Astrocyte (in vitro differentiated cells and primary cell): ENCODE measurements at regions not wholly inside any gene's neighbourhood (a gene's known extent, or its start where the extent isn't known, plus 50 kb on each side); places are given as distances from the start of the nearest gene placed in this dataset.

Source experiments
- DNase-seq: peaks from one replicate; pipeline ENCODE4 v3.0.0-alpha.2; 2010; ENCODE audit warnings: low read depth
- FAIRE-seq: peaks from 2 replicates; lab custom pipeline; 2011; peaks lifted over from hg19 to GRCh38; lab: Jason Lieb, UNC
- H2AFZ ChIP-seq: 2 replicates; pipeline ENCODE4 v1.6.0; 2012; ENCODE audit warnings: low read depth, low read length, inconsistent platforms
- H3K27ac ChIP-seq: 2 replicates; pipeline ENCODE4 v1.5.1; 2011; ENCODE audit warnings: low read depth, low read length, inconsistent platforms
- H3K27me3 ChIP-seq: 2 replicates; pipeline ENCODE4 v1.6.0; 2011; ENCODE audit warnings: low read length, inconsistent platforms; ENCODE audit not compliant: insufficient read depth
- H3K36me3 ChIP-seq: 2 replicates; pipeline ENCODE4 v1.5.1; 2011; ENCODE audit warnings: low read length, inconsistent platforms; ENCODE audit not compliant: insufficient read depth
- H3K4me1 ChIP-seq: 2 replicates; pipeline ENCODE4 v1.5.1; 2011; ENCODE audit warnings: low read length, inconsistent platforms; ENCODE audit not compliant: insufficient read depth
- H3K4me2 ChIP-seq: 2 replicates; pipeline ENCODE4 v1.6.0; 2012; ENCODE audit warnings: low read length, inconsistent platforms
- H3K4me3 ChIP-seq: 2 replicates; pipeline ENCODE4 v1.5.1; 2011; ENCODE audit warnings: low read depth, mild to moderate bottlenecking, low read length, inconsistent platforms; ENCODE audit not compliant: insufficient read depth
- H3K79me2 ChIP-seq: 2 replicates; pipeline ENCODE4 v1.6.0; 2012; ENCODE audit warnings: mild to moderate bottlenecking, low read length, inconsistent platforms; ENCODE audit not compliant: insufficient read depth
- H3K9ac ChIP-seq: 2 replicates; pipeline ENCODE4 v1.6.0; 2012; ENCODE audit warnings: mild to moderate bottlenecking, low read length, inconsistent platforms
- H3K9me3 ChIP-seq: 2 replicates; pipeline ENCODE4 v1.5.1; 2012; ENCODE audit warnings: low read depth, mild to moderate bottlenecking, low read length, inconsistent platforms; ENCODE audit not compliant: insufficient read depth
- H4K20me1 ChIP-seq: 2 replicates; pipeline ENCODE4 v1.6.0; 2012; ENCODE audit warnings: low read length, inconsistent platforms; ENCODE audit not compliant: insufficient read depth
- H3K27ac Mint-ChIP-seq: one replicate; pipeline ENCODE4 v1.8.0; 2021; ENCODE audit warnings: mild to moderate bottlenecking, mixed read lengths; ENCODE audit not compliant: unreplicated experiment
- H3K27me3 Mint-ChIP-seq: one replicate; pipeline ENCODE4 v1.8.0; 2021; ENCODE audit warnings: low read depth, mixed read lengths; ENCODE audit not compliant: unreplicated experiment
- H3K36me3 Mint-ChIP-seq: one replicate; pipeline ENCODE4 v1.8.0; 2021; ENCODE audit warnings: low read depth, mixed read lengths; ENCODE audit not compliant: unreplicated experiment
- H3K4me1 Mint-ChIP-seq: one replicate; pipeline ENCODE4 v1.8.0; 2021; ENCODE audit warnings: low read depth, mixed read lengths; ENCODE audit not compliant: unreplicated experiment
- H3K4me3 Mint-ChIP-seq: one replicate; pipeline ENCODE4 v1.8.0; 2021; ENCODE audit warnings: mild to moderate bottlenecking, moderate library complexity, mixed read lengths; ENCODE audit not compliant: unreplicated experiment
- H3K9me3 Mint-ChIP-seq: one replicate; pipeline ENCODE4 v1.8.0; 2021; ENCODE audit warnings: mild to moderate bottlenecking, mixed read lengths; ENCODE audit not compliant: unreplicated experiment
- EZH2 ChIP-seq: IDR thresholded peaks from 2 replicates; pipeline ENCODE4 v1.6.1; 2012; ENCODE audit warnings: mild to moderate bottlenecking, low read length, inconsistent platforms; ENCODE audit not compliant: insufficient read depth
- TF ChIP-seq, protein P1 (sequence below): IDR thresholded peaks from 2 replicates; pipeline ENCODE4 v1.5.1; 2011; ENCODE audit warnings: low read depth, mild to moderate bottlenecking, inconsistent platforms, low read length, moderate library complexity; ENCODE audit not compliant: insufficient read depth

DNA sequence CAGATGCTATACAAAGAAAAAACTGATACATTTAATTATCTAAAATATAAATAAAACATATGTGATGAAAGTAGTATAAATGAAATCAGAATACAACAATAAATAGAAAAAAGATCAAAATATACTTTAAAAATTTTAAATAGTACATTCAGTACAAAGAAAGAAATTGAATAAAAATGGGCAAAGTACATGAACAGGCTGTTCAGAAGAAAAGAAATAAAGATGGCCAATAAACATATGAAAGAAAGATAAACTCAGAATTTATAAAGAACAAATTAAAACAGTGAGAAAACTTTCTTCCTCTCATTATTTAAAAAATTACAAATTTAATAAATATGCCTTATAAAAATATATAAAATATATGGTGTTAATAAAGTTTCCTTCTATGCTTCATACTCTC, 50.5 kb upstream of the AMOTL1 start:
- Histone ChIP-seq H3K27ac (no peak overlapping the region), H3K4me3 (no peak overlapping the region), H3K4me2 (no peak overlapping the region), H3K79me2 (no peaks in the 10 kb centered on the region), H3K27me3 (no peaks in the 10 kb centered on the region), H3K36me3 (no peaks in the 10 kb centered on the region), H3K9ac (no peak overlapping the region), H4K20me1 (no peaks in the 10 kb centered on the region), H3K4me1 (no peaks in the 10 kb centered on the region), H2AFZ (no peak overlapping the region), H3K9me3 (no peaks in the 10 kb centered on the region)
- DNase-seq (no peak), FAIRE-seq (no peak)
- H3K9me3 Mint-ChIP-seq: no peaks in the 10 kb centered on the region
- no peak overlapping the region for H3K27ac Mint-ChIP-seq
- H3K36me3 Mint-ChIP-seq: no peaks in the 10 kb centered on the region
- H3K27me3 Mint-ChIP-seq: no peaks in the 10 kb centered on the region
- no peaks in the 10 kb centered on the region for H3K4me1 Mint-ChIP-seq
- TF ChIP-seq, protein P1, sequence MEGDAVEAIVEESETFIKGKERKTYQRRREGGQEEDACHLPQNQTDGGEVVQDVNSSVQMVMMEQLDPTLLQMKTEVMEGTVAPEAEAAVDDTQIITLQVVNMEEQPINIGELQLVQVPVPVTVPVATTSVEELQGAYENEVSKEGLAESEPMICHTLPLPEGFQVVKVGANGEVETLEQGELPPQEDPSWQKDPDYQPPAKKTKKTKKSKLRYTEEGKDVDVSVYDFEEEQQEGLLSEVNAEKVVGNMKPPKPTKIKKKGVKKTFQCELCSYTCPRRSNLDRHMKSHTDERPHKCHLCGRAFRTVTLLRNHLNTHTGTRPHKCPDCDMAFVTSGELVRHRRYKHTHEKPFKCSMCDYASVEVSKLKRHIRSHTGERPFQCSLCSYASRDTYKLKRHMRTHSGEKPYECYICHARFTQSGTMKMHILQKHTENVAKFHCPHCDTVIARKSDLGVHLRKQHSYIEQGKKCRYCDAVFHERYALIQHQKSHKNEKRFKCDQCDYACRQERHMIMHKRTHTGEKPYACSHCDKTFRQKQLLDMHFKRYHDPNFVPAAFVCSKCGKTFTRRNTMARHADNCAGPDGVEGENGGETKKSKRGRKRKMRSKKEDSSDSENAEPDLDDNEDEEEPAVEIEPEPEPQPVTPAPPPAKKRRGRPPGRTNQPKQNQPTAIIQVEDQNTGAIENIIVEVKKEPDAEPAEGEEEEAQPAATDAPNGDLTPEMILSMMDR: no peak
- no peak for TF ChIP-seq EZH2
- no peak overlapping the region for H3K4me3 Mint-ChIP-seq
